H9 (cell line): ENCODE measurements at regions not wholly inside any gene's neighbourhood (a gene's known extent, or its start where the extent isn't known, plus 50 kb on each side); places are given as distances from the start of the nearest gene placed in this dataset.
"Not testable (repeated sequence)": the region's sequence is repeated elsewhere in the genome, so short reads cannot be mapped to it uniquely, and the experiment has no call there.

Experiments used
- DNase-seq: peaks from one replicate; pipeline ENCODE4 v3.0.0-alpha.2; 2017
- H2AFZ ChIP-seq: one replicate; pipeline ENCODE4 v1.6.1; 2013; ENCODE audit warnings: mild to moderate bottlenecking, low read length, control low read depth, moderate library complexity
- H2AK5ac ChIP-seq: 2 replicates; pipeline ENCODE4 v1.6.1; 2013; ENCODE audit warnings: low read length, control low read depth, mixed read lengths; ENCODE audit not compliant: insufficient read length
- H2BK120ac ChIP-seq: one replicate; pipeline ENCODE4 v1.6.1; 2013; ENCODE audit warnings: low read depth, mild to moderate bottlenecking, low read length, control low read depth, inconsistent platforms; ENCODE audit not compliant: poor library complexity, severe bottlenecking
- H2BK12ac ChIP-seq: 2 replicates; pipeline ENCODE4 v1.6.1; 2013; ENCODE audit warnings: low read length, control low read depth, mixed read lengths, low read depth; ENCODE audit not compliant: insufficient read length
- H2BK15ac ChIP-seq: 2 replicates; pipeline ENCODE4 v1.6.1; 2013; ENCODE audit warnings: low read depth, low read length, control low read depth
- H2BK20ac ChIP-seq: one replicate; pipeline ENCODE4 v1.6.1; 2013; ENCODE audit warnings: low read depth, mild to moderate bottlenecking, low read length, control low read depth, inconsistent platforms; ENCODE audit not compliant: poor library complexity, severe bottlenecking
- H2BK5ac ChIP-seq: 2 replicates; pipeline ENCODE4 v1.6.1; 2013; ENCODE audit warnings: low read length, control low read depth, mixed read lengths; ENCODE audit not compliant: insufficient read length
- H3K14ac ChIP-seq: 2 replicates; pipeline ENCODE4 v1.6.1; 2013; ENCODE audit warnings: low read length, control low read depth; ENCODE audit not compliant: insufficient read depth
- H3K18ac ChIP-seq: 2 replicates; pipeline ENCODE4 v1.6.1; 2013; ENCODE audit warnings: low read depth, mild to moderate bottlenecking, mixed read lengths, low read length, control low read depth; ENCODE audit not compliant: insufficient read length
- H3K23ac ChIP-seq: 2 replicates; pipeline ENCODE4 v1.6.1; 2013; ENCODE audit warnings: low read length, control low read depth, mixed read lengths, low read depth; ENCODE audit not compliant: insufficient read length
- H3K23me2 ChIP-seq: 2 replicates; pipeline ENCODE4 v1.6.1; 2013; ENCODE audit warnings: low read depth, mild to moderate bottlenecking, mixed read lengths, low read length, control low read depth; ENCODE audit not compliant: insufficient read length, poor library complexity, severe bottlenecking
- H3K27ac ChIP-seq: 2 replicates; pipeline ENCODE4 v1.5.1; 2013; ENCODE audit warnings: low read length, control low read depth, mixed read lengths, low read depth; ENCODE audit not compliant: insufficient read length
- H3K27me3 ChIP-seq: 2 replicates; pipeline ENCODE4 v1.6.1; 2013; ENCODE audit warnings: low read length, control low read depth, inconsistent platforms; ENCODE audit not compliant: insufficient read depth
- H3K4ac ChIP-seq: 2 replicates; pipeline ENCODE4 v1.6.1; 2013; ENCODE audit warnings: low read depth, mild to moderate bottlenecking, control low read depth, inconsistent platforms, low read length, moderate library complexity
- H3K4me1 ChIP-seq: 2 replicates; pipeline ENCODE4 v1.6.1; 2013; ENCODE audit warnings: low read length, control low read depth, inconsistent platforms; ENCODE audit not compliant: insufficient read depth
- H3K4me2 ChIP-seq: 2 replicates; pipeline ENCODE4 v1.6.1; 2013; ENCODE audit warnings: low read length, control low read depth, mixed read lengths; ENCODE audit not compliant: insufficient read length, insufficient read depth
- H3K56ac ChIP-seq: 2 replicates; pipeline ENCODE4 v1.6.1; 2013; ENCODE audit warnings: low read depth, mild to moderate bottlenecking, mixed read lengths, low read length, control low read depth; ENCODE audit not compliant: insufficient read length
- H3K79me1 ChIP-seq: 2 replicates; pipeline ENCODE4 v1.6.1; 2013; ENCODE audit warnings: low read depth, mild to moderate bottlenecking, moderate library complexity, low read length, control low read depth, inconsistent platforms; ENCODE audit not compliant: insufficient read depth, poor library complexity, severe bottlenecking
- H3K79me2 ChIP-seq: 2 replicates; pipeline ENCODE4 v1.6.1; 2013; ENCODE audit warnings: low read length, control low read depth, inconsistent platforms; ENCODE audit not compliant: insufficient read depth
- H3K9ac ChIP-seq: 2 replicates; pipeline ENCODE4 v1.6.1; 2013; ENCODE audit warnings: low read length, control low read depth, mixed read lengths; ENCODE audit not compliant: insufficient read length; ENCODE audit errors: extremely low read depth
- H3K9me3 ChIP-seq: one replicate; pipeline ENCODE4 v1.6.1; 2013; ENCODE audit warnings: low read depth, low read length, inconsistent platforms; ENCODE audit not compliant: control insufficient read depth
- H3T11ph ChIP-seq: one replicate; pipeline ENCODE4 v1.6.1; 2013; ENCODE audit warnings: mild to moderate bottlenecking, low read length, control low read depth, inconsistent platforms
- H4K20me1 ChIP-seq: one replicate; pipeline ENCODE4 v1.6.1; 2013; ENCODE audit not compliant: control insufficient read depth, insufficient read length, insufficient read depth
- H4K5ac ChIP-seq: 2 replicates; pipeline ENCODE4 v1.6.1; 2013; ENCODE audit warnings: low read depth, mild to moderate bottlenecking, mixed read lengths, low read length, control low read depth; ENCODE audit not compliant: insufficient read length
- H4K8ac ChIP-seq: replicated peaks from 2 replicates; pipeline ENCODE4 v1.6.1; 2013; ENCODE audit warnings: low read length, control low read depth, mixed read lengths, low read depth; ENCODE audit not compliant: insufficient read length
- H4K91ac ChIP-seq: 2 replicates; pipeline ENCODE4 v1.6.1; 2013; ENCODE audit warnings: low read depth, mild to moderate bottlenecking, moderate library complexity, mixed read lengths, low read length, control low read depth; ENCODE audit not compliant: insufficient read length
- H3K27ac Mint-ChIP-seq, 3 experiments: 2 replicates in 2 of 3; 3 replicates in 1 of 3; pipeline ENCODE4 v1.8.0; 2020 to 2021; ENCODE audit warnings: mixed read lengths in 3 of 3, mild to moderate bottlenecking in 1 of 3, moderate library complexity in 1 of 3
- H3K27me3 Mint-ChIP-seq: 2 replicates; pipeline ENCODE4 v1.8.0; 2021; ENCODE audit warnings: low read depth, mild to moderate bottlenecking, moderate library complexity, mixed read lengths
- H3K36me3 Mint-ChIP-seq, 3 experiments: 2 replicates in 2 of 3; 3 replicates in 1 of 3; pipeline ENCODE4 v1.8.0; 2020 to 2021; ENCODE audit warnings: low read depth in 3 of 3, mixed read lengths in 3 of 3; ENCODE audit not compliant: insufficient read depth in 1 of 3
- H3K4me1 Mint-ChIP-seq, 2 experiments: 2 replicates each; pipeline ENCODE4 v1.8.0; 2020; ENCODE audit warnings: mixed read lengths in 2 of 2
- H3K4me3 Mint-ChIP-seq, 2 experiments: 2 replicates in 1 of 2; 3 replicates in 1 of 2; pipeline ENCODE4 v1.8.0; 2020 to 2021; ENCODE audit warnings: mild to moderate bottlenecking in 2 of 2, mixed read lengths in 2 of 2, moderate library complexity in 1 of 2
- H3K9me3 Mint-ChIP-seq, 2 experiments: 2 replicates in 1 of 2; 3 replicates in 1 of 2; pipeline ENCODE4 v1.8.0; 2020; ENCODE audit warnings: mild to moderate bottlenecking in 2 of 2, mixed read lengths in 2 of 2, moderate library complexity in 1 of 2
- WGBS: extraction: QIAGEN DNeasy Blood & Tissue Kit; methylation state at CpG from one replicate; pipeline ENCODE4 v1.1.7; 2013; ENCODE audit warnings: missing lambda C conversion rate, low lambda C conversion rate, mixed read lengths; ENCODE audit not compliant: insufficient read length; ENCODE audit errors: extremely low coverage; 5-methylcytosine and 5-hydroxymethylcytosine counted together

GRCh38 chr16:29196746-29197145 lies 209.8 kb downstream of the NPIPB11 start:
- H4K91ac ChIP-seq, H3K9me3 Mint-ChIP-seq, H3K27me3 ChIP-seq, H3K18ac ChIP-seq, H2BK12ac ChIP-seq, H4K20me1 ChIP-seq, H2BK5ac ChIP-seq, H2BK120ac ChIP-seq, H3K9ac ChIP-seq, H3K4me1 ChIP-seq, H4K8ac ChIP-seq, H3K27ac ChIP-seq, H3K79me2 ChIP-seq, H2BK15ac ChIP-seq, H3K23ac ChIP-seq, H2AK5ac ChIP-seq, H2BK20ac ChIP-seq, H3K36me3 Mint-ChIP-seq, H4K5ac ChIP-seq, H3K4me3 Mint-ChIP-seq, H3K14ac ChIP-seq, H3T11ph ChIP-seq, H3K4ac ChIP-seq, H3K9me3 ChIP-seq, H3K56ac ChIP-seq, H3K4me1 Mint-ChIP-seq, H3K79me1 ChIP-seq, H3K23me2 ChIP-seq, H3K27ac Mint-ChIP-seq, H2AFZ ChIP-seq, DNase-seq, H3K4me2 ChIP-seq: not testable (repeated sequence)
- 100% methylated on average over 1 of the region's 1 CpG for WGBS
- peaks cover 13% of the 10 kb centered on the region for H3K27me3 Mint-ChIP-seq

GRCh38 chr16:29195116-29195872 lies 210.4 kb downstream of the LAT start:
- not testable (repeated sequence) for H3K9ac ChIP-seq, H3K4ac ChIP-seq, H2AK5ac ChIP-seq, H3K4me1 ChIP-seq, H2BK120ac ChIP-seq, H3K4me2 ChIP-seq, H3K36me3 Mint-ChIP-seq, H4K8ac ChIP-seq, H3K14ac ChIP-seq, H3K27ac ChIP-seq, H2BK20ac ChIP-seq, H3K79me1 ChIP-seq, H3K9me3 Mint-ChIP-seq, H3T11ph ChIP-seq, H2AFZ ChIP-seq, H3K9me3 ChIP-seq, H2BK15ac ChIP-seq, H4K20me1 ChIP-seq, H3K23ac ChIP-seq, H3K4me3 Mint-ChIP-seq, H3K18ac ChIP-seq, H3K27me3 ChIP-seq, H3K4me1 Mint-ChIP-seq, H4K5ac ChIP-seq, H4K91ac ChIP-seq, H3K27ac Mint-ChIP-seq, H3K56ac ChIP-seq, H3K27me3 Mint-ChIP-seq, H2BK5ac ChIP-seq, H3K23me2 ChIP-seq, H3K79me2 ChIP-seq, H2BK12ac ChIP-seq
- no CpG with 5 or more reads among the region's 19 CpGs for WGBS
- DNase-seq = peak; percentile 2
